Inferior parietal cortex (tissue), 1 donor: ENCODE measurements at regions not wholly inside any gene's neighbourhood (a gene's known extent, or its start where the extent isn't known, plus 50 kb on each side); places are given as distances from the start of the nearest gene placed in this dataset.

Experiments
- DNase-seq: peaks from one replicate; pipeline ENCODE4 v3.0.0-alpha.2; 2016; ENCODE audit errors: extremely low spot score

DNA sequence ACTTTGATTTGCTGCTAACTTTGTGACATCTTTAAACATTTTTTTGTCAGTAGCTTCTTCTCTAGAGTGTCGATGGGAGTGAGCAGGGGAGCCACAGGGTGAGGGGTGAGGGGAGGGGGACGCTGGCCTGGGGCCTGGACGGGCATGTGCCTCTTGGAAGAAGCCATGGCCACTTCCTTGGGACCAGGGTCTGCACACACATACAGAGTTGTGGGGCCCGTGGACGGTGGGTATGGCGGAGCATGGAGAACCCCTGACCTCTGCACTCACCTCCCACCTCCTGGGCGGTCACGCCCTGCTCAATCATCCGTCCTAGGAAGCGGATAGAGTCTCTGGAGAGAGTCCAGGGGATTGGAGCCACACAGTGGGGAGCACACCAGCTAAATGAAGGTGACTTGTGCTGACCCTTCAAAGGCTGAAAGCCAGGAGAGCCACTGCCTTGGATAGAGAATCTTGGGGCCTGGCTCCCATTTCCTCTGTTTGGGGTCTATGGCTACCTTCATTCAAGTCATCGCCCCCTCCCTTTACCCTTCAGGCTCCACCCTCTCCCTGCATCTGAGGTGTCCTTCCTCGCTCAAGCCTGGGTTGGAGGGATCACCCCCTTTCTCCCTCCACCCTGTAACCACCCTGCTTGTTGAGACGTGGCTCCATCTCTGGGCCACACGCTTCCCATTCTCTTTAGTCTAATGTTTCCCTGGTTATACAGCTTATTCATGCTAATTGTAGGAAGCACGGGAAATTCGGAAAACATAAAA, 63.9 kb upstream of the HAAO start:
- no peak for DNase-seq

DNA sequence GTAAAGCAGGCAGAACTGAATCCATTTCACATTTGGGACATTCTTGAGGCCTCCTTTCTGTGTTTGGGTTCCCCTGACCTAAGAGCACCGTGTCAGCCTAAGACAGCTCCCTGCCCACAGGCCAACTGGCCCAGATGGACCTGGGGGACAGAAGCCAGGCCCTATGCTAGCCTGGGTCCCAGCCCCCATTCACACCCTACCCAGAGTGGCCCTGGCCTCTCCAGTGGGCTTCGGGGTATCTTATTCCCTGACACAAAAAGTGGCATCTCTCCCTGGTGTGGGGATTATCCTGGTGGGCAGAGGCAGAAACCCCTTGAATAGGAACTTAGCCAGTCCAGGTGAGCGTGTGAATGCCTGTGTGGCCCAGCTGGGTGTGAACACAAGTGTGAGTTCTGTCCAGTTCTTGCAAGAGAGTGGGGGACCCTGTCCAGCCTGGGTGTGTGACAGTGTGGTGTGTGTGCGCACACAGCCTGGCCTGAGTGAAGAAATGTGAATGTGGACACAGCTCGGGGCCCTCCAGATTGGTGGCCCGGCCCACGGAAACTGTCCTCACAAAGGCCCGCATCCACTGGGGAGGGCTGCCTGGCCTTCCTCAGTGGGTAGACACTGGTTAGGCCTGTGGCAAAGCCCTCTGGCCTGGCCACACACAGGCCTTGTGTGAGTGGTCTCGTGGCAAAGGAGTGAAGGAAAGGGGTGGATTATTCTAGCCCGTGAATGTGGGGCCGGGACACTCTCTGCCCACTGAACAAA, 63.0 kb upstream of the HAAO start:
- no peak for DNase-seq

DNA sequence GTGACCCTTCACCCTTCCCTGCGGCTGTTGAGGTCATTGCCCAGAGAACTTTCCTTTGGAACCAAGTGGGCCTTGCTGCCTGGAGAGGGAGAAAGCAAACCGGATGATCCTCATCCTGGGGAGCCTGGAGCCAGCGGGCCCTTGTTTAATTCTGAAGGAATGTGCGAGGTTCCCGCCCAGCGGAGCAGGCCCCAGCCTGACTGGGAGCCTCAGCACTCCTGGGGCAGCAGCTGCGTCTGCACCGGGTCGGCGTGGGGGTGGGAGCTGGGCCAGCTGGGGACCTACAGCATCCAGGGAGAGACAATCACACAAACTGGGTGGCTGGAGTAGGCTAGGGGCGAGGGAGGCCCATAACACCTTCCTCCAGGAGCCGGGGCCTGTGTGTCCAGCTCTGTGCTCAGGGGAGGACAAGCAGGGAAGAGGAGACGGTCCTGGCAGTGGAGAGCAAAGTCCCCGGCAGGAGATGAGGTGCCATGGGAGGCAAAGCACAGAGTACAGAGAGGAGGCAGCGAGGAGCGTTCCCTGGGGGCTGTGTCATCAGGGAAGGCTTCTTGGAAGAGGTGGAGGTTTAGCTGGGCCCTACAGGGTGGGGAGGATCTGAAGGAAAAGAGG, 61.9 kb upstream of the HAAO start:
- DNase-seq, result no peak

DNA sequence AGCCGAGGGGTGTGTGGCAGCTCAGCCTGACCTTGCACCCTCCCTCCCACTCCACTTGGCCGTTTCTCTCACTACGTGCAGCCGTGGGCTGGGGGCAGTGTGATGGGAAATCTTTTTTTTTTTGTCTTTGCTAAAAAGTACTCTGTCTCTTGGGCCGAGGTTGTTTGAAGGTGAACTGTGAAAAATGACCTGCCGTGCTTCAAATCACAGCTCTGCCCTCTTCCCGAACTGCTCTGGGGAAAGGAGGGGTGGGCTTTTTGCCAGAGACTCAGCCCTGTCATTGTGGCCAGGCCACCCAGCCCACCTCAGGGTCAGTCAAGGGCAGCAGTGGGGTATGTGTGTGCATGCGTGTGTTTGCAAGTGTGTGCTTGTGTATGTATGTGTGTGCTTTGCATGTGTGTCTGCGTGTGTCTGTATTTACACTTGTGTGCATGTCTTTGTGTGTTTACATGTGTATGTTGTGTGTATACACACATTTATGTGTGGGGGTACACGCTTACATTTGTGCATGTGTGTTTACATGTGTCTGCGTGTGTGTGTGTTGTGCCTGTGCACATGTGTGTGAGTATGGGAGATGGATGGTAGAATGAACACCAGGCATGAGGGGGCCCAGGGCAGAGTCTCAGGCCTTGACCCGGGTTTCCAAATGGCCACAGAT, 61.3 kb upstream of the HAAO start:
- no peak for DNase-seq

DNA sequence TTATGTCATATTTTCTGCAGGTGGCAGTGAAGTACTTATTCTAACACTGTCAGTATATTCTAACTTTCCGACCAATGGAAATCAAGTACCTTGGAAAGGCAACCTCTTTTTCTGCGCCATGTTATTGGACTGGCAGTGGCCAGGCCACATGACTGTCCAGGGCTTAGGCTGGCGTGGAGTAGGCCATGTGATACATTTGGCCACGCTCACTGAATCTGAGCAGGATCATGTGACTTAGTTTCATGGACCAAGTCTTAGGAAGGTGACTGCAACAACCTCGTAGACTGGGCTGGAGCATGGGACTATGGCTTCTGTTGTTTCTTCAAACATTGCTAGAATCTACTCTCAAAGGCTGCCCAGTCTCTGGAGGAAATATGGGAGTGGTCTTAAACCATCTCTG, 60.4 kb upstream of the HAAO start:
- no peak for DNase-seq

- DNase-seq, result no peak
Observed at GRCh38 chr2:42851740-42852250, 59.4 kb upstream of the HAAO start.

GRCh38 chr2:42851186-42851585, 58.8 kb upstream of the HAAO start:
- DNase-seq, result no peak

DNA sequence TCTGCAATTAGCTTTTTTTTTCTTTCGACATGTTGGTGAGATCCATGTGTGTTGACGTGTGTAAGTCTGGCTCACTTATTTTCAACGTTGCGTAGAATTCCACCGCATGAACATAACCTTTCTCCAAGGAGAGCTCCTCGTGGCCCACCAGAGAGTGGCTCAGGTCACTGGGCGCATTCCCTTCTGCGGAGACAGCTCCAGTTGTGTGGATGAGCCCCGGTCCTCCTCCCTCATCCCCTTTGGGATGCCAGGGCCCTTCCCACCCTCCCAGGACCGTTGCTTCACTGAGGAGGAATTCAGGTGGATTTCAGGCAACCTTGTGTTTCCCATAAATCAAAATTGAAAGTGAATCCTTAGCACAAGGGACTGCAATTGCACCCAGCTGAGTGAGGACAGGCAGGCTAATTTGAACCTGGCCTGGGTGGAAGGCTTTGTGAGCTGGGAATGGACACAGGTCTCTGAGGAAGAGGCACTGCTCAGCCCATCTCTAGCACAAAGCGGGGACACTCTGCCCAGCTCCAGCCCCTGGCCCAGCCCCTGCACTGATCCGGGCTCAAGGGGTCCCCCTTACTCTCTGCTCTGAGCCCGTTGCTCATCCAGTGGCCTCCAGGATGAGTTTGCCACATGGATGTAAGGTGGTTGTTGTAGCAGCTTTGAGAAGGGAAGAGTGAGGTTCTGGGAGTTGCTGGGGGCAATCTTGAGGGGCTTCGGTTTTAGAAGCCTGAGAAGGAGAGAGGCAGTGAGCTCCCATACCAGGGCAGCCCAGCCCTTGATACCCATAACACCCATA, 57.8 kb upstream of the HAAO start:
- DNase-seq, result no peak

GRCh38 chr2:42849311-42849710, 56.9 kb upstream of the HAAO start:
- no peak for DNase-seq

GRCh38 chr2:42848726-42849290, 56.4 kb upstream of the HAAO start:
- no peak for DNase-seq

DNA sequence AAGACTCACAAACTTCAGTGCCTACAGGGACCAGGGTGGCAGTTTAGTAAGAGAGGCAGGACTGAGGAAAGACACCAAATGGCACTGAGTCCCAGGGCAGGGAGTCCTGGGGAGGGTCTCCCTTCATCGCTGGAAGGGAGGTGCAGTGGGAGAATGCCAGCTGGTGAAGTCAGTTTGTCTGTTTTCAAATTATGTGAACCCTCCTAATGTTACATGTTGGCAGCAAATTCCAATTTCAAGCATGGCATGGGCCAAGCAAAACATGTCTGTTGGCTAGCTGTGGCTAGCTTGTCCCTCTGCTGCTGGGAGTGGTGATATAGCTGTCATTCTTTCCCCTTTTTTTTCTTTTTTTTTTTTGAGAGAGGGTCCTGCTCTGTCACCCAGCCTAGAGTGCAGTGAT, 55.9 kb upstream of the HAAO start:
- no peak for DNase-seq

DNA sequence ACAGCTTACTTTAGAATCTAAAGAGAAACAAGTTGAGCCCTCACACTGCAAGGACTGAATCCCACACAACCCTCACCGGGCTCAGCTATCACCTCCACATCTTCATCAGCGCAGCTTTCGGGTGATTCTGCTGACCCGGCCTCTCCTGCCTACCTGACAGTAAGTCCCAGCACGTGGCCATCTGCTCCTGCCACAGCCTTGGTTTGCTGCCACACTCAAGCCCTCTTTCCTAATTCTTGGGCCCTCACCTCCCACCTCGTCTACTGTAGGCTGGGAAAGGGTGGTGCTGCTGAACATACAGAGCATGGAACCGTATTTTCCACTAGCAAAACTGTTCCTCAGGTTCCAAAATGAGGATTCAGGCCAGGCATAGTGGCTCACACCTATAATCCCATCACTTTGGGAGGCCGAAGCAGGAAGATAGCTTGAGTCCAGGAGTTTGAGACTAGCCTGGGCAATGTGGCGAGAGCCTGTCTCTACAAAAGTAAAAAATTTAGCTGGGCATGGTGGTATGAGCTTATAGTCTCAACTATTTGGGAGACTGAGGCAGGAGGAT, 55.3 kb upstream of the HAAO start:
- DNase-seq, result no peak

DNA sequence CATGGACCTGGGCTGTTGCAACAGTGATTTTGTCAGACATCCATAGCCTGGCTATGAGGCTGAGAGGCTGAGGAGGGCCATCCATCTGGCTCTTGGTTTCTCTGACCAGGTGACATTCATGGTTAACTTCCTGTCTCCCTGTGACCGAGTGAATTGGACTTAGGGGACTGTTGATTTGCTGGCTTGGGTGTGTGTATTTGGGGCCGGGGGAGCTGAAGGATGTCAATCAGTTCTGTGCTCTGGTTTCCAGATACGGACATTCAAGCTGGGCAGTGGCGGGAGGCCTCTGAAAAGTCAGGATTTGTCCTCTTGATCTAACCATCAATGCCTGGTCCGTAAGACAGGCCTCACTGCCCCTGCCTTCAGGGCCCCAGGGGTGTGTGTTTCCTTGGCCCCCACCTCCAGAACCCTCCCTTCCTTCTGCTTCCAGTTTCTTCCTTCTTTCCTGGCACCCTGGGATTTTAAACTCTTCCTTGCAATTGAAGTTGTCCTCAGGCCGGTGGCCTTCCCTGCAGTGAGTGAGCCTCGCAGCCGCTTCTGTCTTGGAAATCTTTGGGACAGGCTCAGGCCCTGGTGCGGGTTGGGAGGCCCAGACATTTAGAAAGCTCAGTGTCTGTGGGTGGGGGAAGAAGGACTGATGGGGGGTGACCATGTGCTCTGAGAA, 54.7 kb upstream of the HAAO start:
- no peak for DNase-seq

DNA sequence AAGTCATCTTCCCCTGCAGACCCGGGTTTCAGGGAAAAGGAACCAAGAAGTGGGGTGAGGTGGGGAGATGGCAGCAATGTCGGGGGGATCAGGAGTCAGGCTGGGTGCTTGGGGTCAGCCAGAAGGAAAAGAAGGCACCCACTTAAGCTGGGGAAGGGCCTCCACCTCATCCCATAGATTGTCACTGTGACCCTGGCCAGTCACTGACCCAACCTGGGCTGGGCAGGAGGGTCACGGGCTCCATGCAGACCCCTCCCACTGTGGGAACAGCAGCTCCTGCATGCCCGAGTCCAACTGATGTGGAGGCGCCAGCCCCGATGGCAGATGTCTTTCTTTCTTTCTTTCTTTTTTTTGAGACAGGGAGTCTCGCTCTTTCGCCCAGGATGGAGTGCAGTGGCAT, 53.6 kb upstream of the HAAO start:
- DNase-seq, result no peak

GRCh38 chr2:42844901-42845821, 52.8 kb upstream of the HAAO start:
- DNase-seq, result no peak

- DNase-seq, result no peak
Observed at GRCh38 chr2:42844366-42844765, 52.0 kb upstream of the HAAO start.

GRCh38 chr2:42843611-42844010, 51.2 kb upstream of the HAAO start:
- DNase-seq, result no peak

DNA sequence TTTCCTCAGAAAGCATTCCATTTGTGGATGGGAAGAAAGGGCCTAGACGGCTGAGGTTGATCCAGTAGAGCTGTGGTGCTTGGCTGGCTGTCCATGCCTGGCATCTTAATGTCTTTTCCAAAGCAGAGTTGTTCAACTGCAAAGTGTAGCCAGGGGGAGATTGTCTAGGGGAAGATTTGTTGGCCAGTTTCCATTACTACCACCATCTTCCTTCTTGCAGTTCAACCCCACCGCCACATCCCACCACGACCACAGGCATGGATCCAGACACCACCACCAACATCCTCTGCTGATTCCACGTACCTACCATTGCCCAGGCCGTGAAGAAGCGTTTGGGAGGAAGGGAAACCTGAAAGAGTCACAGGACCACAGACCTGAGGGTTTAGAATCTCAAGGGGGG, 50.7 kb upstream of the HAAO start:
- no peak for DNase-seq

- DNase-seq, result no peak
Observed at GRCh38 chr2:42842466-42842865, 50.1 kb upstream of the HAAO start.
